GM12878 (cell line): ENCODE measurements at regions not wholly inside any gene's neighbourhood (a gene's known extent, or its start where the extent isn't known, plus 50 kb on each side); places are given as distances from the start of the nearest gene placed in this dataset.

Source experiments
- ATAC-seq: fragments of 200-7000 bp; cut with Tn5 transposase; 3 replicates; pipeline ENCODE4 v1.9.1; 2020; ENCODE audit warnings: mild to moderate bottlenecking, moderate library complexity
- BruUV-seq: library from RNA; stranded (reverse); fragments of 400-500 nt; replicated peaks from 2 replicates; lab custom pipeline; 2021; lab: Mats Ljungman, UMichigan
- CTCF ChIA-PET: fragments of 300-600 bp; sonication (Branson Sonifier 250); formaldehyde crosslinking; extraction: SDS; loops from one replicate; lab custom pipeline; 2021; ENCODE audit warnings: inconsistent platforms; lab: Yijun Ruan, JAX
- POLR2A ChIA-PET: fragments of 350-600 bp; formaldehyde crosslinking; extraction: SDS; loops from one replicate; lab custom pipeline; 2021; ENCODE audit warnings: inconsistent platforms; lab: Charles Lee
- RAD21 ChIA-PET: fragments of 300-600 bp; sonication (Branson Sonifier 250); formaldehyde crosslinking; loops from one replicate; lab custom pipeline; 2023; ENCODE audit warnings: antibody characterized with exemption; ENCODE audit not compliant: unreplicated experiment; lab: Charles Lee
- SMC1A ChIA-PET: fragments of 300-600 bp; sonication (Branson Sonifier 250); formaldehyde crosslinking; loops from one replicate; lab custom pipeline; 2023; ENCODE audit not compliant: unreplicated experiment, uncharacterized antibody; lab: Charles Lee
- DNase-seq: peaks from one replicate; pipeline ENCODE4 v3.0.0-alpha.2; 2011; ENCODE audit warnings: low read depth, low spot score
- FAIRE-seq: peaks from 3 replicates; lab custom pipeline; 2011; peaks lifted over from hg19 to GRCh38; lab: Jason Lieb, UNC
- H2AFZ ChIP-seq: 2 replicates; pipeline ENCODE4 v1.6.0; 2011; ENCODE audit warnings: low read depth, low read length, control low read depth; ENCODE audit not compliant: control insufficient read depth
- H3K27ac ChIP-seq: 2 replicates; pipeline ENCODE4 v1.5.1; 2011; ENCODE audit warnings: control low read depth; ENCODE audit not compliant: control insufficient read depth, insufficient read depth
- H3K27me3 ChIP-seq, 2 experiments: replicated peaks in 1 of 2; 2 replicates each; pipeline versions ENCODE4 v1.6.0 to v1.6.1; 2011; ENCODE audit warnings: low read length in 1 of 2; ENCODE audit not compliant: control insufficient read depth in 2 of 2, insufficient read depth in 2 of 2
- H3K36me3 ChIP-seq, 2 experiments: 2 replicates each; pipeline ENCODE4 v1.5.1; 2011; ENCODE audit warnings: low read length in 1 of 2; ENCODE audit not compliant: control insufficient read depth in 2 of 2, insufficient read depth in 2 of 2
- H3K4me1 ChIP-seq: 2 replicates; pipeline ENCODE4 v1.6.1; 2011; ENCODE audit warnings: mild to moderate bottlenecking, low read length, moderate library complexity, mixed read lengths; ENCODE audit not compliant: control insufficient read depth, insufficient read depth
- H3K4me2 ChIP-seq: 2 replicates; pipeline ENCODE4 v1.6.0; 2011; ENCODE audit warnings: control low read depth; ENCODE audit not compliant: control insufficient read depth, insufficient read depth
- H3K4me3 ChIP-seq: fragments of 200-600 bp; sonication (generic); 2 replicates; pipeline ENCODE4 v1.5.1; 2016
- H3K79me2 ChIP-seq: 2 replicates; pipeline ENCODE4 v1.6.0; 2011; ENCODE audit warnings: low read length; ENCODE audit not compliant: control insufficient read depth, insufficient read depth
- H3K9ac ChIP-seq: 2 replicates; pipeline ENCODE4 v1.8.0; 2011; ENCODE audit warnings: low read length, control low read depth, mixed read lengths; ENCODE audit not compliant: control insufficient read depth, insufficient read depth
- H3K9me3 ChIP-seq: replicated peaks from 3 replicates; pipeline ENCODE4 v1.5.1; 2011; ENCODE audit warnings: mild to moderate bottlenecking, low read length; ENCODE audit not compliant: control insufficient read depth, insufficient read depth
- H4K20me1 ChIP-seq: 2 replicates; pipeline ENCODE4 v1.6.0; 2011; ENCODE audit not compliant: control insufficient read depth, insufficient read depth
- ETV6 ChIP-seq, 2 experiments: fragments of 450-650 bp in 1 of 2; IDR thresholded peaks in 1 of 2; conservative IDR thresholded peaks in 1 of 2; 2 replicates each; pipeline ENCODE4 v1.6.1; 2014; ENCODE audit warnings: antibody characterized with exemption in 1 of 2, borderline replicate concordance in 1 of 2, low read depth in 1 of 2, mild to moderate bottlenecking in 1 of 2, moderate library complexity in 1 of 2
- EZH2 ChIP-seq: IDR thresholded peaks from 2 replicates; pipeline ENCODE4 v1.6.1; 2012; ENCODE audit warnings: low read depth, mild to moderate bottlenecking, control low read depth, inconsistent platforms, low read length, borderline replicate concordance; ENCODE audit not compliant: control insufficient read depth
- NR2C1 ChIP-seq: fragments of 450-650 bp; IDR thresholded peaks from 2 replicates; pipeline ENCODE4 v1.6.1; 2017; ENCODE audit warnings: antibody characterized with exemption, mild to moderate bottlenecking, moderate library complexity
- RUNX3 ChIP-seq: IDR thresholded peaks from 2 replicates; pipeline ENCODE4 v1.6.1; 2012; ENCODE audit warnings: low read length, inconsistent platforms
- WGBS: methylation state at CpG from one replicate; pipeline ENCODE4 v1.1.6; 2016; ENCODE audit warnings: low lambda C conversion rate; ENCODE audit not compliant: insufficient replicate concordance, insufficient coverage; ENCODE audit errors: missing lambda C conversion rate; 5-methylcytosine and 5-hydroxymethylcytosine counted together
- in situ Hi-C: fragments of 300-500 bp; cut with MboI; formaldehyde crosslinking; loops from 9 replicates; pipeline ENCODE4 v1.14.3; 2018; ENCODE audit warnings: mixed read lengths
- intact Hi-C: fragments of 100-400 bp; cut with micrococcal nuclease; formaldehyde crosslinking; loops from one replicate; pipeline ENCODE4 v1.14.2; 2022; ENCODE audit not compliant: unreplicated experiment

GRCh38 chr4:71635139-71635748 lies 148.6 kb downstream of the GC start:
- Histone ChIP-seq H2AFZ (no peak overlapping the region), H3K36me3 (no peaks in the 10 kb centered on the region), H4K20me1 (no peaks in the 10 kb centered on the region), H3K4me3 (no peak overlapping the region), H3K4me2 (no peak overlapping the region), H3K27ac (no peak overlapping the region), H3K4me1 (no peaks in the 10 kb centered on the region), H3K27me3 (no peaks in the 10 kb centered on the region), H3K79me2 (no peaks in the 10 kb centered on the region), H3K9ac (no peak overlapping the region), H3K9me3 (no peaks in the 10 kb centered on the region)
- ATAC-seq (no peak), FAIRE-seq (no peak), DNase-seq (no peak)
- POLR2A ChIA-PET: no interaction called here
- CTCF ChIA-PET: no interaction called here
- in situ Hi-C loops: no loop called here
- 0% methylated on average over 1 of the region's 1 CpG for WGBS
- SMC1A ChIA-PET: no interaction called here
- RAD21 ChIA-PET: no interaction called here
- no peak for TF ChIP-seq ETV6 (conservative IDR thresholded peaks at IDR 0.05 in 1 of 2, IDR thresholded peaks at IDR 0.05 in 1 of 2; ENCODE audit: borderline replicate concordance in 1 of 2, low read depth in 1 of 2)
- TF ChIP-seq EZH2: no peak
- intact Hi-C loops: no loop called here
- BruUV-seq: no TSS peak

- DNase-seq (no peak), FAIRE-seq (no peak), ATAC-seq (no peak)
- POLR2A ChIA-PET: no interaction called here
- RAD21 ChIA-PET: no interaction called here
- SMC1A ChIA-PET: no interaction called here
- in situ Hi-C loops: no loop called here
- Histone ChIP-seq H3K27ac (no peak overlapping the region), H3K9ac (no peak overlapping the region), H3K36me3 (no peaks in the 10 kb centered on the region), H3K79me2 (no peaks in the 10 kb centered on the region), H3K4me3 (no peak overlapping the region), H3K4me2 (no peak overlapping the region), H3K9me3 (no peaks in the 10 kb centered on the region), H3K27me3 (no peaks in the 10 kb centered on the region), H3K4me1 (no peaks in the 10 kb centered on the region), H4K20me1 (no peaks in the 10 kb centered on the region), H2AFZ (no peak overlapping the region)
- no TSS peak for BruUV-seq
- intact Hi-C loops: no loop called here
- no peak for TF ChIP-seq NR2C1
- TF ChIP-seq RUNX3: no peak
- CTCF ChIA-PET: no interaction called here
- 71% methylated on average over 9 of the region's 9 CpGs for WGBS
Measured at GRCh38 chr4:71634364-71634763, 149.5 kb downstream of the GC start.
